Activated CD8-positive, alpha-beta memory T cell treated with anti-CD3 and anti-CD28 coated beads for 4 hours (primary cell): ENCODE measurements at regions not wholly inside any gene's neighbourhood (a gene's known extent, or its start where the extent isn't known, plus 50 kb on each side); places are given as distances from the start of the nearest gene placed in this dataset.
"Not testable (repeated sequence)": the region's sequence is repeated elsewhere in the genome, so short reads cannot be mapped to it uniquely, and the experiment has no call there.

Experiments
- DNase-seq, 2 donors: peaks; one replicate each; pipeline ENCODE4 v3.0.0-alpha.2; 2020; ENCODE audit warnings: low read depth in 2 of 2

DNA sequence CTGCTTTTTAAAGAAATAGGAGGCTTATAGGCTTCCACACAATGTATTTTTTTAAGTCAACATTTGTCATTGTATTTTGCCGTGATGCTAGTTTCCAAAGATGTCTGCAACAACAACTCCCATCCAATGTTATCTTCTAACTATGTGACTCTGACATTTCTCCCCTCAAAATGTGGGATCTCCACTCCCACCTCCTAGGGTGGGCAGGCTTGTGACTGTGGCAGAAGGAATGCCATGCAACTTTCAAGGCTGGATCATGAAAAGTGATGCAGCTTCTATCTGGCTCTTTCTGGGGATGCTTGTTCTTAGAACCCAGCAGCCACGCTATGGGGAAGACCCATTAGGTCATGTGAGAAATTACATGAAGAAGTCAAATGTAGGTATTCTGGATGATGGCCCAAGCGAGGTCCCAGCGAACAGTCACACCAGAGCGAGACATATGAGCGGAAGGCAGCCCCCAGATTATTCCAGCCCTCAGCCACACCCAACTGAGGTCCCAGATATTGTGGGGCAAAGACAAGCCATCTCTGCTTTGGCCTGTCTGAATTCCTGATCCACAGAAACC lies 124.3 kb downstream of the BDH1 start:
- no peak for DNase-seq

DNA sequence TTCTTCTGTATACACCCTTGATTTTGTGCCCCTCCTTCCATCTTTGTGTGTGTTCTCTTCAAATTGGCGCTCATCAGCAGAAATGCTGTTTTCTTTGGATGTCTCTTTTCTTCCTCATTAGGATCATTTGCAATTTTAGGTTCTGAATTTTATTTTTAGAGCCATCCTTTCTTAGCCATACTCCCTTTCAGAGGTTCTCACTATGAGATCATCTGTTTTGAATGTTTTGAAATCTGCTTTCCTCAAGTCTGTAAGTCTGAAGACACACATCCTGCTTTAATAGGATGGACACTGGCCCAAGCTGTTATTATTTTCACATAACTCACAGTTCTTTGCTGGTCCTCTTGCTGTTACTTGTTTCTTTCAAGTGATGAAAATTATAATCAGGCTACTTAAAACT lies 124.8 kb downstream of the BDH1 start:
- no peak for DNase-seq

DNA sequence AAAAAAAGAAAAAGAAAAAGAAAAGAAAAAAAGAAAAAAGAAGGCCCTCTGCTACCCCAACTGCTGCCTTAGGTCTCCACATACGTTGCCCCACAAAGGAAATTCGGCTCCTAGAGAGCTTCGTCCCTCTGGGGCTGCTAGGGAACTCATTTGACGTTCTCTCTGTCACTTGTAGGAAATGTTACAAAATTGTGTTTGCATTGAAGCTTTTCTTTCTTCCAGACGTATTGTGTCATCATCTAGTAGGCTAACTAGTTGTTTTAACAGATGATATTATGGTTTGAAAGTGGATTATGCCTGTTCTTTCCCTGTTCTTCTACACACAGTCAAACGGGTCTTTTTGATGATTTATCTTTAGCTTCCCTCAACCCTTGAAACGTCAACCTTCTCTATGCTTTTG lies 125.3 kb downstream of the BDH1 start:
- DNase-seq = no peak

DNA sequence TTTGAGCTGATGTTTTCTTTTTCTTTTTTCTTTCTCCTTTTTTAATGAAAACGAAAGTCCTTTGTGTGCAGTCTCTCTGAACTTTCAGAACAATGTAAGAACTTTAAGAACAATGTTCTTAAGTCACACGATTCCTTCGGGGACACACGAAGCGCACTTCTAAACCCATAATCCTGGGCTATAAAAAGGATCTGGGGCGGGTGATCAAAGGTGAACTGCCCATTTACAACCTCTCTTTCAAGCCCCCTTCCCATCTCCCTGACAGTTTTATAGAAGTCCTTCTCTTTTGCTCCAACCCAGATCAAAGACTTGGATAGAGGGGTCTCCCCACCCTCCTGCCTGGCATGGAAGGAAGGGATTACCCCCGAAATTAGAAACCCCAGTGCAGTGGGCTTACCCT lies 126.8 kb downstream of the BDH1 start:
- no peak for DNase-seq

DNA sequence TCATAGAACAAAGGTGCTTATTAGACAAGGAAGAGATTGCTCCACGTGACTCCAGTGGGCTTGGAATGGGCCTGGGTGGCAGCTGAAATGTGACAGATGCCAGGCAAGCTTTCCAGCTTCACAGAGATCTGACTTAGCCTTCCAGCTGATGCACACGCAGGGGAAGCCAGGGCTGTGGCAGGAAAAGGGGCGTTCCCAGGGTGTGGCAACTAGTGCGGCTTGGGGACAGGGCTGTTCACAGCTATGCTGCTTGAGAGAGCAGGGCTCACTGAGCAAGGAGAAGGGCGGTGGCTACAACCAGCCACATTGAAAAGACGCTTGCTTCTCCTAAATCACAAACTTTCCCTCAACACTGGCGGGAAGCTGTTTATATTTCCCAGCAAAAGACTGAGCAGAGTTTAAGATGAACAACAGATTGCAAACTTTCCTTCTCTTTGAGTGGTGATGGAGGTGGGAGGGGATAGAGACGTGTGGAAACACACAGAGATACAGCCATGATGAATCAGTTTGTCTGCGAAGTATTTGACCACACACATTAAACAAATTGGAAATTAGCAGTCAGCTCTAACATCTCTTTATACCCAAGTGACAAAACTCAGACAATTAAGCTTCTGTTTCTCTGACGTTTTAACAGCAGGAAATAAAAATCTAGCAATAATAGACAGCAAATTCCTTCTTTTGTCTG lies 127.5 kb downstream of the BDH1 start:
- DNase-seq = no peak

DNA sequence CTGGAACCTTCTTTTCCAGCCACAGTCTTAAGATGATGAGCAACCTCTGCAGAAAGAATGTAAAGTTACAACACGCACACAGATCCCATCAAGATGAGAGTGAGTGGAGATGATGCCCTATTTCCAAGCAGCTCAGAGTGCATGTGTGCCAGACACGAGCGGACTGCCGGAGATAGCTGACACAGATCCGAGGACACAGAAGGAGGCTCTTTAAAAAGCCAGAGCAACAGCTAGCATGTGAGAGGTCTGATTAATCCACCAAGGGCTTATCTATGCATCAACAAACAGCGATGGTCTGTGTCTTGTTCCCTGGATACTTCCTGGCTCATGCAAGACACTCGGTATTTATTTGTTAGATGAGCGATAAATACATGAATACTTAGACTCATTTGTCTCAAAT lies 128.6 kb upstream of the DLG1 start:
- DNase-seq = no peak

DNA sequence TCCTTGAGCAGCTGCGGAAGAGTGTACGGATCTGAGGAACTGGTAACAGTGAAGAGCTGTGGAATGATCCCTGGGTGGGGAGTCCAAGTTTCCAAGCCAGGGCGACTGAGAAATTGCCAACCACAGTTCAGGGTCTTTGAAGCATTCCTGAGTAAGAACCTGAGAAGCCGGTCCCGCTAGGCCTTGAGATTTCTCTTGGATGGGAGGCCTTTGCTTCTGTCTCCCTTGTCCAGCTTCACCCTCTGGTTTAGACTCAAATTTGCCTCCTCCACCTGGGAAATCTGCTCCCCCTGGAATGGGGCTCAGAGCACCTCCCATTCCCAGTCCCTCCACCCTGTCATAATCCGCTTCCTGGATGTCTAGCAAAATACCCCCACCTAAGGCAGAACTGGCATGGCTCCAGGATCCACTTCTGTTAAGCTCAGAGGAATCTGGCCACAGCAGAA lies 127.7 kb upstream of the DLG1 start:
- DNase-seq = no peak

DNA sequence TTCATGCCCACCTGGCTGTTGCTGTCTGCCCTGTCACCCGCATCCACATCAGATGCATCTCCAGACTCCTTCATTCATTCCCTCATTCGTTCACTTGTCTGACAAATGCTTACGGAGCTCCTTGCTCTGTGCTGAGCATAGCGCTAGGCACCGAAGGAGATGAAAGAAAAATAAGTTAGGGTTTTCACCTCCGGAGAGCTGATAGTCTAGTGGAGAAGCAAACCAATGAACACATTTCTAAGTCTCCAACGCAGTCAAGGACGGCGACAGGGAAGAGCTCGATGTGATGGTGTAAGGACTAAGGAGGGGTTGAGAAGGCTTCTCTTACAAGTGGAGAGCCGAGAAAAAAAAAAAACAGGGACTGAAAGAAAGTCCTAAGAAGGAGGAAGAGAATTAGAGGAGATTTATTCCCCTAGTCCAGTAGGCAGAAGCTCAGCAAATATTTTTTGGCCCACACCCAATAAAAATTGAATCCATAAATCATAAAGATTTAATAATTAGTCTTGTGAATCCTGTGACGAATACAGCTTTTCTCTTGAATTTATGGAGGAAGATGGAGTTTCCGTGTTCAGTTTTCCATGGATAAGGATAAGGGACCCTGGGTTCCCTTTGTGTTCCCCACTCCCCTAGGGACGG lies 127.2 kb upstream of the DLG1 start:
- DNase-seq = no peak

DNA sequence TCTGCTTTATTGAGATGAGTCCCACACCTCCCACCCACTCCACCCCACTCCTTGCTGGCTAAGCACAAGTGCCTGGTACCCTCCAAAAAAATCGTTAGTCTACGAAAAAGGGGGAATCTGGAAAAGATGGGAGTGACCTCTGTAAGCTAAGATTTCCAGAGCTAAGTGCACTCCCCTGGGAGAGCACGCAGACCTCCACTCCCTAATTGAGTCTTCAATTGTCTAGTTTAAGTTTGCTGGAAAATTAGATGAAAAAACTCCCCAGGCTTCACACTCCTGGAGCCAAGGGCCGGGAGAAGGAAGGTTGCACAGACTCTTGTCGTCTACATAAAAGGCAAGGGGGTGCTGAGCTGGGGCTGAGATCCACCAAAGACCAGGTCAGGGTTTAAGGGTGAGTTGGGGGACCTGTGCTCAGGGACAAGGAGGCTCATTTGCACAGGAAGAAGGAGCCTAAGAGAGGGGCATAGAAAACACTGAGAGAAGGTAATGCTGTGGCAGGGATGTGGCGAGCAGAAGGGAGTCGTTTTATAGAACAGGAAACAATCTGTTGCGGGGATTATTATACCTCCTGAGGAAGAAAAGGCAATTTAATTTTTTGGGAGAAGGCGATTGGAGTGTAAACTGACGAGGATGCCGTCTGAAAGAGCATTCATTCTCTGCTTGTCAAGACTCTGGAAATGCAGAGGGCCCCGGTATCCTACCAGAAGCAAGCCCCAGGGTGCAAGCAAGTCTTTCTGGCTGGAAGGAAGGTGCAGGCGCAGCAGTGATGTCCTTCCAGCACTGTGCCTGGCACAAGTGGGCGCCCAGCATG lies 126.5 kb upstream of the DLG1 start:
- no peak for DNase-seq

DNA sequence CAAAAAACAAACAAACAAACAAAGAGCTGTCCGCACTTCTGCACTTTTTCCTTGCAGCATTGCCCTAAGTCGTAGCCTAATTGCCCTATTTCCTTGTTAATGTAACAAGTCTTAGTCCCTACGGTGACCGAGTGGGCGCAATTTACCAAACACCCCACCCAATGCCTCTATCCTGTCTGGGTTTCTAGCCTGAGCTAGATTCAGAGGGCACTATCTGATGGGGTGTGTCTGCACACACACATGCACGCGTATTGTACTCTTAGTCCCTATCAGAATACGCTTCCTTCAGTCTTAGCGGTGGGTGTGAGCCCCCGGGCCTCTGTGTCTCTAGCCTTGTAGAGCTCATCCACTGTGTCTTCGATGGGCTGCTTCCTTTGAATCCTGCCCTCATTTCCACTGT lies 125.9 kb upstream of the DLG1 start:
- DNase-seq = no peak

DNA sequence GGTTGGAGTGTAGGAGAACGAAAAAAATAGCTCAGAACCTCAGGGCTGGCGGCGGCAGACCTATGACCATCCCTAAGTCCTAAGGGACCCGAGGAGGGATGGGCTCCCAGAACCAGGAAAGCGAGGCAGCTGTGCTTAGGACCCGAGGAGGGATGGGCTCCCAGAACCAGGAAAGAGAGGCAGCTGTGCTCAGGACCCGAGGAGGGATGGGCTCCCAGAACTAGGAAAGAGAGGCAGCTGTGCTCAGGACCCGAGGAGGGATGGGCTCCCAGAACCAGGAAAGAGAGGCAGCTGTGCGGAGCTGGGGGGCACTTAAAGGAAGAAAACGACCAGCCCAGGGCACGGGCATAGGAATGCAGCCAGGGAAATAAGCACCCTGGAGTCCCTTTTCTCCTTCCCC lies 125.0 kb upstream of the DLG1 start:
- no peak for DNase-seq

DNA sequence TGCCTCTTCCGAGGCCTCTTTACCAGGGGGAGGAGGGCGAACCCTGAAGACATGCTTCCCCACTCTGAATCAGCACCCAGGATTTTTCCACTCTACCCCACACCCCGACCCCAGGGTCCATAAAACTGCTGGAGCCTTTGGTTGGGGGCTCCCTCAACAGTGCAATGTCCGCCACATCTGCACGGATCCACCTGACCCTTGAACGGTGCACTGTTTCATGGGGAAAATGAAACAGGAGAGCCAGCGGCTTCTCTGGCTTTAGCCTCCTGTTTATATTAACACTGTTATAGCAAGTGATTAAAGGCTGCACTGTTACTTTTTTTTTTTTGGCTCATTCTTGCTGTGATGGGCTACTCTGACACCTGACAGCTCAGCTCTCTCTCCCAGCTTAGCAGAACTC lies 124.1 kb upstream of the DLG1 start:
- DNase-seq = no peak

DNA sequence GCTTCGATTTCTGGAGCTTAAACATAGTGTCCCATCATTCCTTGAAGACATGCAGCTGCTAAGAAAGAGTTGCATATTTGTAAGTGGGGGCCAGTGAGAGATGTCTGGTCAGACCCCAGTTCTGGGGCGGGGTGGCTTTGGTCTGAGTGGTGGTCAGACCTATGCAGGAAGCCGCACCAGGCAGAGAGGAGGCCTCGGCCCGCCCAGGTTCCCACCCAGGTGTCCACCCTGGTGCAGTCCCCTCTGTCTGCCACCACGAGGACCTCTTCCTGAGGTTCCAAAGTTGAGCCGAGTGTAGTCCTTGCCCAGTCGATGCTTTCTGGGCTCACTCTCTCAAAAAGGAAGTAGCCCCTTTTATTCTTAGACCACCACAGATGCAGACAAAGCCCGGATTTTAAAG lies 122.6 kb upstream of the DLG1 start:
- DNase-seq = no peak

DNA sequence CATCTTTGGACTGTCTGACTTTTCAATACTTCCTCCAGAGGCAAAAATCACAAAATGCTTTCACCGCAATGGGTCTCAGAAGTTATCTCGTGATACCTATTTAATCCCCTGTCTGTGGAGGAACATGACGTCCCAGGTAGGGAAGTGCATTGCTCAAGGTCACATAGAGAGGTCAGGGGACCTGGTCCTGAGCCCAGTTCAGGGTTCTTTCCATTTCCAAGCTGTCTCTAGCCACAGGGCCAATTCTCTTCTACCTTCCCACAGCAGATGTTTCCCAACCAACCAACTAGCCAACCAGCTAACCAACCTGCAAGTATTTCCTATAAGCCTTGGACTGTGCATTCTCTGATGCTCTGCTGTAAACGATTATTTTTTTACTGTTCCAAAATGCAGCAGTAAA lies 122.2 kb upstream of the DLG1 start:
- no peak for DNase-seq

DNA sequence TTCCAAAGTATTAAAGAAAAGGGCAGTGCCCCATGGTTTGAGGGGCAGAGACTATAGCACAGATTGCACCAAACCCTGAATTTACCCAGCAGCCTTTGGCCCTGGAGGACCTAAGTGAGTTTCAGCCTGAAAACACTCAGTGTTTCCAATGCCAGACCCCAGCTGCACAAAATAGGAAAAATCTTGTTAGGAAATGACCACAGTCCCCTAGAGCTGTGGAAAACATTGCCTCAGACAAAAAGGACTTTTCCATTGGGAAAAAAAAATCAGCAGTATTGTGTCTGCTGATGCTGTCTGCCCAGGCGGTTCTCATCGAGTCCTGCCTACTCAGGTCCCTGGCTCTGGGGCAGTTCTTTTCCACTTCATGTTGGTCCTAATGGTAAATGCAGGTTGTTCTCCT lies 121.7 kb upstream of the DLG1 start:
- DNase-seq = no peak

DNA sequence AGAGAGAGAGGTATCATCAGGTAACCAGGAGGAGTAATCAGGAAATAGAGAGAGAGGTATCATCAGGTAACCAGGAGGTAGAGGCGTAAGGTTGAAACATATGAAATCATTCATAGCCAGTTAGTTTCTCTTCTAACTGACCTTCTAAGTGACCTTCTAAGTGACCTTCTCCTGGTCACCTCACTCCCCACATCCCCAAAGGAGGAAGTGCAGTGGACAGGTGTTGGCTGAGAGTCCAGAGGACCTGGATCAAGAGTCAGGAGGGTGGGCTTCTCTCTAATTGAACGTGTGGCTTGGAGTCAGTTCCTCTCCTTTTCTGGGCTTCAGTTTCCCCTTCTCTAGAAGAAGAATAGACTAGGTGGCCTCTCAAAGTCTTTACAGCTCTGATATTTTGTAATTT lies 121.3 kb upstream of the DLG1 start:
- no peak for DNase-seq

DNA sequence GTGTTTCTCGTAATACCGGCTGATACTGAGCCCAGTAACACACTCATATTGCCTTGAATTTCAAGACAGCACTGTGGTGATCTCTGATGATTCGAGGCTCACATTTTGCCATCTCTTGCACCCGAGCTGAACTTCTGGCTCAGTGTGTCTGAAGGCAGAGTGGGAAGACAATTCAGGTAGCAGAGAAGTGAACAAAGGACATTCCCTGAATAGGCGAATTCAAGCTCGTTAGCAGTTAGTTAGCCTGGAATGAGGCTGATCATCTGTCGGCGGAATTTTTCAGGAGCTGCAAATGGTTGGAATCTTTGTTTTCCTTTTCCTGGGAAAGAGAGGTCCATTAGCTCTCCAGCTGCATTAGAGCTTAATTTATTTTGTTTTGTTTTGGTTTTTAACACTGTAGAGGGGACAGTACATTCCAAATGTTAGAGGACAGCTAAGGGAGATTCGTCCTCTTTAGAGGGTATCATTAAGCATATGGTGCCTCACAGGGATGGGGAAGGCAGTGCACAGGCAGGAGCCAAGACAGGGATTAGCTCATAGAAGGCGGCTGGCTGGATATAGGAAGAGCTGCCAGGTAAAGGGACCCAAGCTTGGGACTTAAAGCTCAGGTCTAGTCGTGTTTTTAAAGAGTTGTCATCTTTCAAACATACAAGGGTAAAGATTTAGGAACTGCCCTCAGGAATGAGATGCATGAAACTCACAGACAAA lies 119.7 kb upstream of the DLG1 start:
- DNase-seq = no peak

DNA sequence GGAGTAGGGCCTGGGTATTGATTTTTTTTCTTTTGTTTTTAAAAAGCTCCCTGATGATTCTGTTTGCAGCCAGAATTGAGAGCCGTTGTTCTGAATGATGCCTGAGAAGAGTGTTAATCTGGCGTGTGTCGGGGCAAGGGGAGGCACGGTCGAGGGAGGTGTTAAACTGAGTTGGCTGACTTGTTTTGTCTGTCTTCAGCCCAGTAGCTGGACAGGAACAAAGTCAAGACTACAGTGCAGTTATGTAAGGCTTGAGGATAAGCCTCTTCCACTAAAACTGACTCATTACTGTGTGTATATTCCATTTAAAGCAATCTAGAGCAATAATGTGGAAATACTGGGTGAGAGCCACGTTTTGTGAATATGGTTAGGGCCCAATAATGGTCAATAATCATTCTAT lies 119.0 kb upstream of the DLG1 start:
- no peak for DNase-seq

DNA sequence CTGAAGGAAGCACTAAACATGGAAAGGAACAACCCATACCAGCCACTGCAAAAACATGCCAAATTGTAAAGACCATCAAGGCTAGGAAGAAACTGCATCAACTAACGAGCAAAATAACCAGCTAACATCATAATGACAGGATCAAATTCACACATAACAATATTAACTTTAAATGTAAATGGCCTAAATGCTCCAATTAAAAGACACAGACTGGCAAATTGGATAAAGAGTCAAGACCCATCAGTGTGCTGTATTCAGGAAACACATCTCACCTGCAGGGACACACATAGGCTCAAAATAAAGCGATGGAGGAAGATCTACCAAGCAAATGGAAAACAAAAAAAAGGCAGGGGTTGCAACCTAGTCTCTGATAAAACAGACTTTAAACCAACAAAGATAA lies 113.5 kb upstream of the DLG1 start:
- DNase-seq = not testable (repeated sequence)

DNA sequence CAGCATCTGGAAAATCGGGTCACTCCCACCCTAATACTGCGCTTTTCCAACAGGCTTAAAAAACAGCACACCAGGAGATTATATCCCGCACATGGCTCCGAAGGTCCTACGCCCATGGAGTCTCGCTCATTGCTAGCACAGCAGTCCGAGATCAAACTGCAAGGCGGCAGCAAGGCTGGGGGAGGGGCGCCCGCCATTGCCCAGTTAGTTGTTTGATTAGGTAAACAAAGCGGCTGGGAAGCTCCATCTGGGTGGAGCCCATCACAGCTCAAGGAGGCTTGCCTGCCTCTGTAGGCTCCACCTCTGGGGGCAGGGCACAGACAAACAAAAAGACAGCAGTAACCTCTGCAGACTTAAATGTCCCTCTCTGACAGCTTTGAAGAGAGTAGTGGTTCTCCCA lies 111.8 kb upstream of the DLG1 start:
- DNase-seq = not testable (repeated sequence)

DNA sequence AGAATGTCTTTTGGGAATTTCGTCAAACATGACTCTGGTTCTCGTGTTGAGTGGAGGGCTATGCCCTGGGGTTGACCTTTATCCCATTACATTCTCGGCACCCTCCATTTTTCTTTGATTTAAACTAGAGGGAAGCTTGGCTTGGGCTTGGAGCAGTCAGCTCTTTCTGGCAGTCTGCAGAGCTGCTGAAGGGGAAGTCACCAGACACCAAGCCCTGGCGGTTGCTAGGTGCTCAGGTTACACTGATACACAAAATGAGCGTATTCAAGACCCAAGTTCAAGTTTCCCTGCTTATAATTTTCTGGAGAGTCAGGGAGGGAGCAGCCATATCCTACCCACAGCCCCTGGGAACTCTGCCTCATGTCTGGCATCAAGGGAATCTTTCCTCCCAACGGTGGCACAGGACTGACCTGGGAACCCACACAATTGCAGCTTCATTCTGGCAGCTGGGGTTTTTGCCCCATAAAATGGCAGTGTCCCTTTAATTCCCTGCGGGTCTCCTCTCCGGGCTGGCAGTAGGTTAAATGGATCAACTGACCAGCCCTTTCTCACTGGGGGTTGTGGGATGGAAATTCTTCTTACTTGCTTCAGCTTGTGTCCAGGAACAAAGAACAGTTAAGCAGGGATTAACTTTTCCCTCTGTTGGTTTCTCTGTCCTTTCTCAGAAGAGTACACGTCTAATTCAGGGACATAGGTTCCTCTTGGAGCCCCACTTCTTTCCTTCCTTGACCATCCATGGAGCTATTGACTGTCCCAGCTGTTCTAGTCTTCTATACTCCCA lies 110.0 kb upstream of the DLG1 start:
- DNase-seq = no peak
